H9 (cell line): ENCODE measurements at regions not wholly inside any gene's neighbourhood (a gene's known extent, or its start where the extent isn't known, plus 50 kb on each side); places are given as distances from the start of the nearest gene placed in this dataset.

Experiments used
- DNase-seq: peaks from one replicate; pipeline ENCODE4 v3.0.0-alpha.2; 2017
- H2AFZ ChIP-seq: one replicate; pipeline ENCODE4 v1.6.1; 2013; ENCODE audit warnings: mild to moderate bottlenecking, low read length, control low read depth, moderate library complexity
- H2AK5ac ChIP-seq: 2 replicates; pipeline ENCODE4 v1.6.1; 2013; ENCODE audit warnings: low read length, control low read depth, mixed read lengths; ENCODE audit not compliant: insufficient read length
- H2BK120ac ChIP-seq: one replicate; pipeline ENCODE4 v1.6.1; 2013; ENCODE audit warnings: low read depth, mild to moderate bottlenecking, low read length, control low read depth, inconsistent platforms; ENCODE audit not compliant: poor library complexity, severe bottlenecking
- H2BK12ac ChIP-seq: 2 replicates; pipeline ENCODE4 v1.6.1; 2013; ENCODE audit warnings: low read length, control low read depth, mixed read lengths, low read depth; ENCODE audit not compliant: insufficient read length
- H2BK15ac ChIP-seq: 2 replicates; pipeline ENCODE4 v1.6.1; 2013; ENCODE audit warnings: low read depth, low read length, control low read depth
- H2BK20ac ChIP-seq: one replicate; pipeline ENCODE4 v1.6.1; 2013; ENCODE audit warnings: low read depth, mild to moderate bottlenecking, low read length, control low read depth, inconsistent platforms; ENCODE audit not compliant: poor library complexity, severe bottlenecking
- H2BK5ac ChIP-seq: 2 replicates; pipeline ENCODE4 v1.6.1; 2013; ENCODE audit warnings: low read length, control low read depth, mixed read lengths; ENCODE audit not compliant: insufficient read length
- H3K14ac ChIP-seq: 2 replicates; pipeline ENCODE4 v1.6.1; 2013; ENCODE audit warnings: low read length, control low read depth; ENCODE audit not compliant: insufficient read depth
- H3K18ac ChIP-seq: 2 replicates; pipeline ENCODE4 v1.6.1; 2013; ENCODE audit warnings: low read depth, mild to moderate bottlenecking, mixed read lengths, low read length, control low read depth; ENCODE audit not compliant: insufficient read length
- H3K23ac ChIP-seq: 2 replicates; pipeline ENCODE4 v1.6.1; 2013; ENCODE audit warnings: low read length, control low read depth, mixed read lengths, low read depth; ENCODE audit not compliant: insufficient read length
- H3K23me2 ChIP-seq: 2 replicates; pipeline ENCODE4 v1.6.1; 2013; ENCODE audit warnings: low read depth, mild to moderate bottlenecking, mixed read lengths, low read length, control low read depth; ENCODE audit not compliant: insufficient read length, poor library complexity, severe bottlenecking
- H3K27ac ChIP-seq: 2 replicates; pipeline ENCODE4 v1.5.1; 2013; ENCODE audit warnings: low read length, control low read depth, mixed read lengths, low read depth; ENCODE audit not compliant: insufficient read length
- H3K27me3 ChIP-seq: 2 replicates; pipeline ENCODE4 v1.6.1; 2013; ENCODE audit warnings: low read length, control low read depth, inconsistent platforms; ENCODE audit not compliant: insufficient read depth
- H3K4ac ChIP-seq: 2 replicates; pipeline ENCODE4 v1.6.1; 2013; ENCODE audit warnings: low read depth, mild to moderate bottlenecking, control low read depth, inconsistent platforms, low read length, moderate library complexity
- H3K4me1 ChIP-seq: 2 replicates; pipeline ENCODE4 v1.6.1; 2013; ENCODE audit warnings: low read length, control low read depth, inconsistent platforms; ENCODE audit not compliant: insufficient read depth
- H3K4me2 ChIP-seq: 2 replicates; pipeline ENCODE4 v1.6.1; 2013; ENCODE audit warnings: low read length, control low read depth, mixed read lengths; ENCODE audit not compliant: insufficient read length, insufficient read depth
- H3K56ac ChIP-seq: 2 replicates; pipeline ENCODE4 v1.6.1; 2013; ENCODE audit warnings: low read depth, mild to moderate bottlenecking, mixed read lengths, low read length, control low read depth; ENCODE audit not compliant: insufficient read length
- H3K79me1 ChIP-seq: 2 replicates; pipeline ENCODE4 v1.6.1; 2013; ENCODE audit warnings: low read depth, mild to moderate bottlenecking, moderate library complexity, low read length, control low read depth, inconsistent platforms; ENCODE audit not compliant: insufficient read depth, poor library complexity, severe bottlenecking
- H3K79me2 ChIP-seq: 2 replicates; pipeline ENCODE4 v1.6.1; 2013; ENCODE audit warnings: low read length, control low read depth, inconsistent platforms; ENCODE audit not compliant: insufficient read depth
- H3K9ac ChIP-seq: 2 replicates; pipeline ENCODE4 v1.6.1; 2013; ENCODE audit warnings: low read length, control low read depth, mixed read lengths; ENCODE audit not compliant: insufficient read length; ENCODE audit errors: extremely low read depth
- H3K9me3 ChIP-seq: one replicate; pipeline ENCODE4 v1.6.1; 2013; ENCODE audit warnings: low read depth, low read length, inconsistent platforms; ENCODE audit not compliant: control insufficient read depth
- H3T11ph ChIP-seq: one replicate; pipeline ENCODE4 v1.6.1; 2013; ENCODE audit warnings: mild to moderate bottlenecking, low read length, control low read depth, inconsistent platforms
- H4K20me1 ChIP-seq: one replicate; pipeline ENCODE4 v1.6.1; 2013; ENCODE audit not compliant: control insufficient read depth, insufficient read length, insufficient read depth
- H4K5ac ChIP-seq: 2 replicates; pipeline ENCODE4 v1.6.1; 2013; ENCODE audit warnings: low read depth, mild to moderate bottlenecking, mixed read lengths, low read length, control low read depth; ENCODE audit not compliant: insufficient read length
- H4K8ac ChIP-seq: replicated peaks from 2 replicates; pipeline ENCODE4 v1.6.1; 2013; ENCODE audit warnings: low read length, control low read depth, mixed read lengths, low read depth; ENCODE audit not compliant: insufficient read length
- H4K91ac ChIP-seq: 2 replicates; pipeline ENCODE4 v1.6.1; 2013; ENCODE audit warnings: low read depth, mild to moderate bottlenecking, moderate library complexity, mixed read lengths, low read length, control low read depth; ENCODE audit not compliant: insufficient read length
- H3K27ac Mint-ChIP-seq, 3 experiments: 2 replicates in 2 of 3; 3 replicates in 1 of 3; pipeline ENCODE4 v1.8.0; 2020 to 2021; ENCODE audit warnings: mixed read lengths in 3 of 3, mild to moderate bottlenecking in 1 of 3, moderate library complexity in 1 of 3
- H3K27me3 Mint-ChIP-seq: 2 replicates; pipeline ENCODE4 v1.8.0; 2021; ENCODE audit warnings: low read depth, mild to moderate bottlenecking, moderate library complexity, mixed read lengths
- H3K36me3 Mint-ChIP-seq, 3 experiments: 2 replicates in 2 of 3; 3 replicates in 1 of 3; pipeline ENCODE4 v1.8.0; 2020 to 2021; ENCODE audit warnings: low read depth in 3 of 3, mixed read lengths in 3 of 3; ENCODE audit not compliant: insufficient read depth in 1 of 3
- H3K4me1 Mint-ChIP-seq, 2 experiments: 2 replicates each; pipeline ENCODE4 v1.8.0; 2020; ENCODE audit warnings: mixed read lengths in 2 of 2
- H3K4me3 Mint-ChIP-seq, 2 experiments: 2 replicates in 1 of 2; 3 replicates in 1 of 2; pipeline ENCODE4 v1.8.0; 2020 to 2021; ENCODE audit warnings: mild to moderate bottlenecking in 2 of 2, mixed read lengths in 2 of 2, moderate library complexity in 1 of 2
- H3K9me3 Mint-ChIP-seq, 2 experiments: 2 replicates in 1 of 2; 3 replicates in 1 of 2; pipeline ENCODE4 v1.8.0; 2020; ENCODE audit warnings: mild to moderate bottlenecking in 2 of 2, mixed read lengths in 2 of 2, moderate library complexity in 1 of 2
- WGBS: extraction: QIAGEN DNeasy Blood & Tissue Kit; methylation state at CpG from one replicate; pipeline ENCODE4 v1.1.7; 2013; ENCODE audit warnings: missing lambda C conversion rate, low lambda C conversion rate, mixed read lengths; ENCODE audit not compliant: insufficient read length; ENCODE audit errors: extremely low coverage; 5-methylcytosine and 5-hydroxymethylcytosine counted together
- TF ChIP-seq, protein P1 (sequence below): fragments of 200-600 bp; sonication (generic); conservative IDR thresholded peaks from 3 replicates; pipeline ENCODE4 v1.8.0; 2021; ENCODE audit warnings: antibody characterized with exemption, mild to moderate bottlenecking

DNA sequence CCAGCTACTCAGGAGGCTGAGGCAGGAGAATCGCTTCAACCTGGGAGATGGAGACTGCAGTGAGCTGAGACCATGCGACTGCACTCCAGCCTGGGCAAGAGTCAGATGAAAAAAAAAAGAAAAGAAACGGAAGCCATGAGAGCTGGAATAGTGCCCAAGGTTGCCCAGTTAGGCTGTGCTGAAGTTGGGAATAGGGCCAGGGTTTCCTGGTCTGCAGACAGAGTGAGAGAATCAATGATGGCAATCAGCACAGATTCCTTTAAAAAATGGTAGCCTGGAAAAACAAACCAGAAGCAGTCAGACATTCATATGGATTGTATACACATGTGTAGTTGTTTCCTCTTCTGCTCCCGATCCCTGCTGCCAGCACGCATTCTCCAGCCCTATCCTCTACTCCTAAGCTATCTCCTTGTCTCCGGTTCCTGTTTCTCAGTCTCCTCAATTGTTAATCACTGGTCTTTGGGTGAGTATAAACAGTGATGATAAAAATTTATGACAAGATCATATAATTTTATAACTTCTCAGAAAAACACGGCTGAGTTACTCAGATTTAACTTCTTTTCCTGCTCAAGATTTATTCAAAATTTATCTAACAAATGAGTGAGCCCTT lies 316.2 kb upstream of the UMPS start:
- Mint-ChIP-seq H3K4me3 (no peak overlapping the region), H3K4me1 (peaks cover 6% of the 10 kb centered on the region in 2 experiments), H3K36me3 (no peaks in the 10 kb centered on the region), H3K27ac (no peak overlapping the region; a peak in 1 of 7 replicates), H3K9me3 (no peaks in the 10 kb centered on the region), H3K27me3 (no peaks in the 10 kb centered on the region)
- Histone ChIP-seq H4K20me1 (no peaks in the 10 kb centered on the region), H2BK15ac (no peak overlapping the region), H3K79me1 (no peaks in the 10 kb centered on the region), H3K27me3 (no peaks in the 10 kb centered on the region), H3K4me1 (no peaks in the 10 kb centered on the region), H3K23ac (no peak overlapping the region), H2BK12ac (no peak overlapping the region), H2BK5ac (no peak overlapping the region), H3K56ac (no peak overlapping the region), H3K23me2 (no peaks in the 10 kb centered on the region), H3K14ac (no peak overlapping the region), H2AFZ (no peak overlapping the region), H3K27ac (no peak overlapping the region), H2AK5ac (no peak overlapping the region), H4K8ac (no peak overlapping the region), H3K9me3 (no peaks in the 10 kb centered on the region), H3K4ac (no peak overlapping the region), H4K5ac (no peak overlapping the region), H2BK120ac (no peak overlapping the region), H3K4me2 (no peak overlapping the region), H3T11ph (no peak overlapping the region), H3K9ac (no peak overlapping the region), H2BK20ac (no peak overlapping the region), H3K18ac (no peak overlapping the region), H4K91ac (no peak overlapping the region), H3K79me2 (no peaks in the 10 kb centered on the region)
- no CpG with 5 or more reads among the region's 7 CpGs for WGBS
- TF ChIP-seq, protein P1, sequence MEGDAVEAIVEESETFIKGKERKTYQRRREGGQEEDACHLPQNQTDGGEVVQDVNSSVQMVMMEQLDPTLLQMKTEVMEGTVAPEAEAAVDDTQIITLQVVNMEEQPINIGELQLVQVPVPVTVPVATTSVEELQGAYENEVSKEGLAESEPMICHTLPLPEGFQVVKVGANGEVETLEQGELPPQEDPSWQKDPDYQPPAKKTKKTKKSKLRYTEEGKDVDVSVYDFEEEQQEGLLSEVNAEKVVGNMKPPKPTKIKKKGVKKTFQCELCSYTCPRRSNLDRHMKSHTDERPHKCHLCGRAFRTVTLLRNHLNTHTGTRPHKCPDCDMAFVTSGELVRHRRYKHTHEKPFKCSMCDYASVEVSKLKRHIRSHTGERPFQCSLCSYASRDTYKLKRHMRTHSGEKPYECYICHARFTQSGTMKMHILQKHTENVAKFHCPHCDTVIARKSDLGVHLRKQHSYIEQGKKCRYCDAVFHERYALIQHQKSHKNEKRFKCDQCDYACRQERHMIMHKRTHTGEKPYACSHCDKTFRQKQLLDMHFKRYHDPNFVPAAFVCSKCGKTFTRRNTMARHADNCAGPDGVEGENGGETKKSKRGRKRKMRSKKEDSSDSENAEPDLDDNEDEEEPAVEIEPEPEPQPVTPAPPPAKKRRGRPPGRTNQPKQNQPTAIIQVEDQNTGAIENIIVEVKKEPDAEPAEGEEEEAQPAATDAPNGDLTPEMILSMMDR, result no peak
- DNase-seq, result no peak
